H9 (cell line): ENCODE measurements at regions not wholly inside any gene's neighbourhood (a gene's known extent, or its start where the extent isn't known, plus 50 kb on each side); places are given as distances from the start of the nearest gene placed in this dataset.

Source experiments
- DNase-seq: peaks from one replicate; pipeline ENCODE4 v3.0.0-alpha.2; 2017
- H2AFZ ChIP-seq: one replicate; pipeline ENCODE4 v1.6.1; 2013; ENCODE audit warnings: mild to moderate bottlenecking, low read length, control low read depth, moderate library complexity
- H2AK5ac ChIP-seq: 2 replicates; pipeline ENCODE4 v1.6.1; 2013; ENCODE audit warnings: low read length, control low read depth, mixed read lengths; ENCODE audit not compliant: insufficient read length
- H2BK120ac ChIP-seq: one replicate; pipeline ENCODE4 v1.6.1; 2013; ENCODE audit warnings: low read depth, mild to moderate bottlenecking, low read length, control low read depth, inconsistent platforms; ENCODE audit not compliant: poor library complexity, severe bottlenecking
- H2BK12ac ChIP-seq: 2 replicates; pipeline ENCODE4 v1.6.1; 2013; ENCODE audit warnings: low read length, control low read depth, mixed read lengths, low read depth; ENCODE audit not compliant: insufficient read length
- H2BK15ac ChIP-seq: 2 replicates; pipeline ENCODE4 v1.6.1; 2013; ENCODE audit warnings: low read depth, low read length, control low read depth
- H2BK20ac ChIP-seq: one replicate; pipeline ENCODE4 v1.6.1; 2013; ENCODE audit warnings: low read depth, mild to moderate bottlenecking, low read length, control low read depth, inconsistent platforms; ENCODE audit not compliant: poor library complexity, severe bottlenecking
- H2BK5ac ChIP-seq: 2 replicates; pipeline ENCODE4 v1.6.1; 2013; ENCODE audit warnings: low read length, control low read depth, mixed read lengths; ENCODE audit not compliant: insufficient read length
- H3K14ac ChIP-seq: 2 replicates; pipeline ENCODE4 v1.6.1; 2013; ENCODE audit warnings: low read length, control low read depth; ENCODE audit not compliant: insufficient read depth
- H3K18ac ChIP-seq: 2 replicates; pipeline ENCODE4 v1.6.1; 2013; ENCODE audit warnings: low read depth, mild to moderate bottlenecking, mixed read lengths, low read length, control low read depth; ENCODE audit not compliant: insufficient read length
- H3K23ac ChIP-seq: 2 replicates; pipeline ENCODE4 v1.6.1; 2013; ENCODE audit warnings: low read length, control low read depth, mixed read lengths, low read depth; ENCODE audit not compliant: insufficient read length
- H3K23me2 ChIP-seq: 2 replicates; pipeline ENCODE4 v1.6.1; 2013; ENCODE audit warnings: low read depth, mild to moderate bottlenecking, mixed read lengths, low read length, control low read depth; ENCODE audit not compliant: insufficient read length, poor library complexity, severe bottlenecking
- H3K27ac ChIP-seq: 2 replicates; pipeline ENCODE4 v1.5.1; 2013; ENCODE audit warnings: low read length, control low read depth, mixed read lengths, low read depth; ENCODE audit not compliant: insufficient read length
- H3K27me3 ChIP-seq: 2 replicates; pipeline ENCODE4 v1.6.1; 2013; ENCODE audit warnings: low read length, control low read depth, inconsistent platforms; ENCODE audit not compliant: insufficient read depth
- H3K4ac ChIP-seq: 2 replicates; pipeline ENCODE4 v1.6.1; 2013; ENCODE audit warnings: low read depth, mild to moderate bottlenecking, control low read depth, inconsistent platforms, low read length, moderate library complexity
- H3K4me1 ChIP-seq: 2 replicates; pipeline ENCODE4 v1.6.1; 2013; ENCODE audit warnings: low read length, control low read depth, inconsistent platforms; ENCODE audit not compliant: insufficient read depth
- H3K4me2 ChIP-seq: 2 replicates; pipeline ENCODE4 v1.6.1; 2013; ENCODE audit warnings: low read length, control low read depth, mixed read lengths; ENCODE audit not compliant: insufficient read length, insufficient read depth
- H3K56ac ChIP-seq: 2 replicates; pipeline ENCODE4 v1.6.1; 2013; ENCODE audit warnings: low read depth, mild to moderate bottlenecking, mixed read lengths, low read length, control low read depth; ENCODE audit not compliant: insufficient read length
- H3K79me1 ChIP-seq: 2 replicates; pipeline ENCODE4 v1.6.1; 2013; ENCODE audit warnings: low read depth, mild to moderate bottlenecking, moderate library complexity, low read length, control low read depth, inconsistent platforms; ENCODE audit not compliant: insufficient read depth, poor library complexity, severe bottlenecking
- H3K79me2 ChIP-seq: 2 replicates; pipeline ENCODE4 v1.6.1; 2013; ENCODE audit warnings: low read length, control low read depth, inconsistent platforms; ENCODE audit not compliant: insufficient read depth
- H3K9ac ChIP-seq: 2 replicates; pipeline ENCODE4 v1.6.1; 2013; ENCODE audit warnings: low read length, control low read depth, mixed read lengths; ENCODE audit not compliant: insufficient read length; ENCODE audit errors: extremely low read depth
- H3K9me3 ChIP-seq: one replicate; pipeline ENCODE4 v1.6.1; 2013; ENCODE audit warnings: low read depth, low read length, inconsistent platforms; ENCODE audit not compliant: control insufficient read depth
- H3T11ph ChIP-seq: one replicate; pipeline ENCODE4 v1.6.1; 2013; ENCODE audit warnings: mild to moderate bottlenecking, low read length, control low read depth, inconsistent platforms
- H4K20me1 ChIP-seq: one replicate; pipeline ENCODE4 v1.6.1; 2013; ENCODE audit not compliant: control insufficient read depth, insufficient read length, insufficient read depth
- H4K5ac ChIP-seq: 2 replicates; pipeline ENCODE4 v1.6.1; 2013; ENCODE audit warnings: low read depth, mild to moderate bottlenecking, mixed read lengths, low read length, control low read depth; ENCODE audit not compliant: insufficient read length
- H4K8ac ChIP-seq: replicated peaks from 2 replicates; pipeline ENCODE4 v1.6.1; 2013; ENCODE audit warnings: low read length, control low read depth, mixed read lengths, low read depth; ENCODE audit not compliant: insufficient read length
- H4K91ac ChIP-seq: 2 replicates; pipeline ENCODE4 v1.6.1; 2013; ENCODE audit warnings: low read depth, mild to moderate bottlenecking, moderate library complexity, mixed read lengths, low read length, control low read depth; ENCODE audit not compliant: insufficient read length
- H3K27ac Mint-ChIP-seq, 3 experiments: 2 replicates in 2 of 3; 3 replicates in 1 of 3; pipeline ENCODE4 v1.8.0; 2020 to 2021; ENCODE audit warnings: mixed read lengths in 3 of 3, mild to moderate bottlenecking in 1 of 3, moderate library complexity in 1 of 3
- H3K27me3 Mint-ChIP-seq: 2 replicates; pipeline ENCODE4 v1.8.0; 2021; ENCODE audit warnings: low read depth, mild to moderate bottlenecking, moderate library complexity, mixed read lengths
- H3K36me3 Mint-ChIP-seq, 3 experiments: 2 replicates in 2 of 3; 3 replicates in 1 of 3; pipeline ENCODE4 v1.8.0; 2020 to 2021; ENCODE audit warnings: low read depth in 3 of 3, mixed read lengths in 3 of 3; ENCODE audit not compliant: insufficient read depth in 1 of 3
- H3K4me1 Mint-ChIP-seq, 2 experiments: 2 replicates each; pipeline ENCODE4 v1.8.0; 2020; ENCODE audit warnings: mixed read lengths in 2 of 2
- H3K4me3 Mint-ChIP-seq, 2 experiments: 2 replicates in 1 of 2; 3 replicates in 1 of 2; pipeline ENCODE4 v1.8.0; 2020 to 2021; ENCODE audit warnings: mild to moderate bottlenecking in 2 of 2, mixed read lengths in 2 of 2, moderate library complexity in 1 of 2
- H3K9me3 Mint-ChIP-seq, 2 experiments: 2 replicates in 1 of 2; 3 replicates in 1 of 2; pipeline ENCODE4 v1.8.0; 2020; ENCODE audit warnings: mild to moderate bottlenecking in 2 of 2, mixed read lengths in 2 of 2, moderate library complexity in 1 of 2
- CTCF ChIP-seq: fragments of 200-600 bp; sonication (generic); conservative IDR thresholded peaks from 3 replicates; pipeline ENCODE4 v1.8.0; 2021; ENCODE audit warnings: antibody characterized with exemption, mild to moderate bottlenecking
- WGBS: extraction: QIAGEN DNeasy Blood & Tissue Kit; methylation state at CpG from one replicate; pipeline ENCODE4 v1.1.7; 2013; ENCODE audit warnings: missing lambda C conversion rate, low lambda C conversion rate, mixed read lengths; ENCODE audit not compliant: insufficient read length; ENCODE audit errors: extremely low coverage; 5-methylcytosine and 5-hydroxymethylcytosine counted together

GRCh38 chr10:29185050-29185449, 103.8 kb upstream of the LYZL1 start:
- no peak overlapping the region for H3K56ac ChIP-seq
- no peak overlapping the region for H2BK120ac ChIP-seq
- H3K27me3 Mint-ChIP-seq, result no peaks in the 10 kb centered on the region
- no peak overlapping the region for H4K8ac ChIP-seq
- H3K9me3 ChIP-seq, result no peaks in the 10 kb centered on the region
- H3K4me1 Mint-ChIP-seq, result peaks cover 7% of the 10 kb centered on the region in 2 experiments
- H3K27ac Mint-ChIP-seq, result no peak overlapping the region
- no CpG with 5 or more reads among the region's 5 CpGs for WGBS
- H2BK20ac ChIP-seq, result no peak overlapping the region
- H4K91ac ChIP-seq, result no peak overlapping the region
- no peak overlapping the region for H3K27ac ChIP-seq
- no peak overlapping the region for H2BK5ac ChIP-seq
- no peak overlapping the region for H2BK15ac ChIP-seq
- H3K14ac ChIP-seq, result no peak overlapping the region
- no peak overlapping the region for H3K9ac ChIP-seq
- H2AFZ ChIP-seq, result no peak overlapping the region
- no peaks in the 10 kb centered on the region; the same call in 1 of the 2 replicates for H3K27me3 ChIP-seq
- no peaks in the 10 kb centered on the region for H3K79me1 ChIP-seq
- H3K4me3 Mint-ChIP-seq, result no peak overlapping the region
- no peaks in the 10 kb centered on the region for H3K23me2 ChIP-seq
- DNase-seq, result no peak
- H3K18ac ChIP-seq, result no peak overlapping the region
- no peak overlapping the region for H3K23ac ChIP-seq
- H3K4me1 ChIP-seq, result no peaks in the 10 kb centered on the region
- H3K79me2 ChIP-seq, result no peaks in the 10 kb centered on the region
- no peaks in the 10 kb centered on the region for H4K20me1 ChIP-seq
- no peak overlapping the region for H2AK5ac ChIP-seq
- no peak for TF ChIP-seq CTCF
- H3K4me2 ChIP-seq, result no peak overlapping the region
- no peak overlapping the region for H3K4ac ChIP-seq
- no peak overlapping the region for H3T11ph ChIP-seq
- no peaks in the 10 kb centered on the region for H3K9me3 Mint-ChIP-seq
- no peak overlapping the region for H4K5ac ChIP-seq
- no peaks in the 10 kb centered on the region for H3K36me3 Mint-ChIP-seq
- no peak overlapping the region for H2BK12ac ChIP-seq
